Osteoblast (primary cell): ENCODE measurements at regions not wholly inside any gene's neighbourhood (a gene's known extent, or its start where the extent isn't known, plus 50 kb on each side); places are given as distances from the start of the nearest gene placed in this dataset.

ENCODE experiments used
- DNase-seq: peaks from one replicate; pipeline ENCODE4 v3.0.0; 2011; ENCODE audit warnings: low spot score, mixed read lengths; ENCODE audit not compliant: insufficient read length; ENCODE audit errors: missing footprints
- H2AFZ ChIP-seq: 2 replicates; pipeline ENCODE4 v1.6.0; 2011; ENCODE audit warnings: mild to moderate bottlenecking, low read length
- H3K27ac ChIP-seq: 2 replicates; pipeline ENCODE4 v1.5.1; 2011; ENCODE audit warnings: mild to moderate bottlenecking, low read depth, low read length, moderate library complexity
- H3K27me3 ChIP-seq: 2 replicates; pipeline ENCODE4 v1.6.0; 2012; ENCODE audit warnings: mild to moderate bottlenecking, control low read depth, inconsistent platforms, low read length, moderate library complexity; ENCODE audit not compliant: insufficient read depth
- H3K36me3 ChIP-seq: 2 replicates; pipeline ENCODE4 v1.5.1; 2011; ENCODE audit warnings: mild to moderate bottlenecking, low read length, control low read depth, moderate library complexity; ENCODE audit not compliant: insufficient read depth
- H3K4me1 ChIP-seq: 2 replicates; pipeline ENCODE4 v1.5.1; 2011; ENCODE audit warnings: mild to moderate bottlenecking, low read length, control low read depth, moderate library complexity; ENCODE audit not compliant: insufficient read depth
- H3K4me2 ChIP-seq: 2 replicates; pipeline ENCODE4 v1.6.0; 2011; ENCODE audit warnings: mild to moderate bottlenecking, low read length; ENCODE audit not compliant: insufficient read depth
- H3K4me3 ChIP-seq: fragments of 200-600 bp; sonication (generic); 3 replicates; pipeline ENCODE4 v1.5.1; 2012; ENCODE audit warnings: mild to moderate bottlenecking, low read length, inconsistent platforms; ENCODE audit not compliant: insufficient read depth
- H3K79me2 ChIP-seq: 2 replicates; pipeline ENCODE4 v1.6.0; 2012; ENCODE audit warnings: mild to moderate bottlenecking, low read length, control low read depth, inconsistent platforms; ENCODE audit not compliant: insufficient read depth
- H3K9me3 ChIP-seq: 2 replicates; pipeline ENCODE4 v1.5.1; 2011; ENCODE audit warnings: low read depth, low read length, control low read depth
- H4K20me1 ChIP-seq: 2 replicates; pipeline ENCODE4 v1.6.0; 2012; ENCODE audit warnings: mild to moderate bottlenecking, low read length, control low read depth; ENCODE audit not compliant: insufficient read depth
- TF ChIP-seq, protein P1 (sequence below): IDR thresholded peaks from 2 replicates; pipeline ENCODE4 v1.5.1; 2011; ENCODE audit warnings: mild to moderate bottlenecking, low read depth, low read length, moderate library complexity; ENCODE audit errors: extremely low read depth

DNA sequence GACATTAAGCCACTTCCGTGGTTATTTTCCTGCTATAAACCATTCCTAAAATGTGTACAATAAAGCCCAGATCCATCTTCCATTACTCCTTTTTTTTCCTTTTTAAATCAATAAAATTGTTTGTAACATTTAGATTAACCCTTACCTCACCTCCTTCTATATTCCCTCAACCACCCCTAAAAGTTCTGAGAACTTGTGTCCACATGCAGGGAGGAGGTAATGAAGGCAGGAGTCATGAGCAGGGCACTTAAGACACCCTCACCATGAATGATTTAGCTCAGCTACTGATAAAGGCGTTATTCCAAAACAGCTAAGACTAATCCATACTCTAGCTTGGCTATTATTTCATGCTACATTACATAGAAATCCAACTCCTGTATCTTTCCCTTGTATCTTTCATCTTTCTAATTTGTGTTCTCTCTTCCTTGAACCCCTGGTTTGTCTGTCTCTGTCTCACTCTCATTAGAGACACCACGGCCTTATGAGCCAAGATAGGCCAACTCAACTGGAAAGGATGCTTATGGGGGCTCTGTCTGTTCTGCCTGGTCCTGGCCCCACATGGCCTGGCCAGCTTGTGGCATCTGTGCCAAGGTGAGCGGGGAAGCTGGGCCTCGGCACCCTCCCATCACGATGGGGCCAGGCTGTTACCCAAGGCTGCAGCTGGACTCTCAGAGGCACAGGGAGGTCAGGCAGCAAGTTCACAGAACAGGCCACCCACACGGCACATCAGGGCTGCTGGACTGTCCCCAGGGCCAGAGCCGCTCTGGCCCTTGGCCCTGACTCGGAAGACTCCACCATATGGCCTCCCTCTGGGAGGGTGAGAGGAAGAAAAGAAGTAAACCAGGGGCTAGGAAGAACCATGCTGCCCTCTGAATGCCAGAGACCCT lies 294.4 kb downstream of the SOX9 start:
- Histone ChIP-seq H3K79me2 (no peaks in the 10 kb centered on the region), H3K27ac (no peak overlapping the region)

DNA sequence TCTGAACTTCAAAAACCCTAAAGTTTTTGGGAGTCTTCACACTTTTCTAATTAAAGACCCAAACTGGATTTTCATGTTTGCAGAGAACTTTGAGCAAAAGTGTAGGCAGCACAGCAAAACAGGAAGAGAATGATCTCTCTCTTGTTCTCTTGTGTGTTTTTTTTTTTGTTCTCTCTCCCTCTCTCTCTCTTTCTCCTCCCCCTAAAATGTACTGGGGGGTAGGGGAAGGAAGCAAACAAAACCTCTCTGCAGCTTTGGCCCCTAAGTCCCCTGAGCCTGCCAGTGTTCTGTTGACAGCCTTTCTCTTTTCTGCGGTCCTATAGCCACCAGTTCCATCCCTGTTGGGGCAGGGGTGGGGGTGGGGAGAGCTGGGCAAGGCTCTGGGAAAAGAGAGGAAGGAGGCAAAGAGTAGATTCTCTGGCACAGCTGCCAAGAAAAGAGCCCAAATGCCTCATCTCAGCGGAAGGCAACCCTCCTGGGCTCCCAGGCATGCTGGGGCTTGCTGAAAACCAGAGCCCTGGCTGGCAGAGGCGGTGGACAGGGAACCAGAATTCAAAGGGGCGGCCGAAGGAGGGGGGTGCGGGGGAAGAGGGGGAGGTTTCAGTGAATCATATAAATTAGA lies 295.3 kb downstream of the SOX9 start:
- Histone ChIP-seq H3K4me2 (no peak overlapping the region), H2AFZ (no peak overlapping the region)

More for the DNA sequence above, 294.4 kb downstream of the SOX9 start:
- no peak overlapping the region for H2AFZ ChIP-seq
- H3K9me3 ChIP-seq, result peaks cover 2% of the 10 kb centered on the region
- TF ChIP-seq, protein P1, sequence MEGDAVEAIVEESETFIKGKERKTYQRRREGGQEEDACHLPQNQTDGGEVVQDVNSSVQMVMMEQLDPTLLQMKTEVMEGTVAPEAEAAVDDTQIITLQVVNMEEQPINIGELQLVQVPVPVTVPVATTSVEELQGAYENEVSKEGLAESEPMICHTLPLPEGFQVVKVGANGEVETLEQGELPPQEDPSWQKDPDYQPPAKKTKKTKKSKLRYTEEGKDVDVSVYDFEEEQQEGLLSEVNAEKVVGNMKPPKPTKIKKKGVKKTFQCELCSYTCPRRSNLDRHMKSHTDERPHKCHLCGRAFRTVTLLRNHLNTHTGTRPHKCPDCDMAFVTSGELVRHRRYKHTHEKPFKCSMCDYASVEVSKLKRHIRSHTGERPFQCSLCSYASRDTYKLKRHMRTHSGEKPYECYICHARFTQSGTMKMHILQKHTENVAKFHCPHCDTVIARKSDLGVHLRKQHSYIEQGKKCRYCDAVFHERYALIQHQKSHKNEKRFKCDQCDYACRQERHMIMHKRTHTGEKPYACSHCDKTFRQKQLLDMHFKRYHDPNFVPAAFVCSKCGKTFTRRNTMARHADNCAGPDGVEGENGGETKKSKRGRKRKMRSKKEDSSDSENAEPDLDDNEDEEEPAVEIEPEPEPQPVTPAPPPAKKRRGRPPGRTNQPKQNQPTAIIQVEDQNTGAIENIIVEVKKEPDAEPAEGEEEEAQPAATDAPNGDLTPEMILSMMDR, result no peak
- H3K27me3 ChIP-seq, result no peaks in the 10 kb centered on the region
- no peak overlapping the region for H3K4me3 ChIP-seq
- H3K4me2 ChIP-seq, result no peak overlapping the region
- H3K36me3 ChIP-seq, result no peaks in the 10 kb centered on the region
- peaks cover 17% of the 10 kb centered on the region for H3K4me1 ChIP-seq
- no peak for DNase-seq
- no peaks in the 10 kb centered on the region for H4K20me1 ChIP-seq

DNA sequence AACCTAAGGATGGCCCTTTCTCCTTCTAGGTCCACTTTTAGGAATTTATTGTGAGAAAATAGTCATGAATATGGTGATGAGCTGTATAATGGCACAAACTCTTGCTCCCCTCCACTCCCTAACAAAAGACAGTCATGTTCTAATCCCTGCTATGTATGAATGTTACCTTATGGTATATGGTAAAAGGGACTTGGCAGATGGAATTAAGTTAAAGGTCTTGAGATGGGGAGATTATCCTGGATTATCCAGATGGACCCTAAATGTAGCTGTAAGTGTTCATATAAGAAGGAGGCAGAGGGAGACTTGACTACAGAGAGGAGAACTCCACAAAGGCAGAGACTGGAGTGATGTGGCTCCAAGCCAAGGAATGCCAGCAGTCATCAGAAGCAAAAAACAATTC lies 296.1 kb downstream of the SOX9 start:
- peaks cover 2% of the 10 kb centered on the region for H3K9me3 ChIP-seq
- H3K36me3 ChIP-seq, result no peaks in the 10 kb centered on the region
- H3K4me2 ChIP-seq, result peak overlapping the region; percentile 35
- H3K79me2 ChIP-seq, result no peaks in the 10 kb centered on the region
- H3K4me3 ChIP-seq, result no peak overlapping the region
- H4K20me1 ChIP-seq, result no peaks in the 10 kb centered on the region
- peak overlapping the region; percentile 18 for H3K27ac ChIP-seq
- no peak for DNase-seq
- peaks cover 29% of the 10 kb centered on the region for H3K4me1 ChIP-seq
- TF ChIP-seq, protein P1, result no peak
- H2AFZ ChIP-seq, result no peak overlapping the region
- H3K27me3 ChIP-seq, result no peaks in the 10 kb centered on the region

More for the DNA sequence above, 295.3 kb downstream of the SOX9 start:
- Histone ChIP-seq H3K27me3 (no peaks in the 10 kb centered on the region), H3K4me3 (no peak overlapping the region), H3K36me3 (no peaks in the 10 kb centered on the region), H3K27ac (no peak overlapping the region), H3K4me1 (peaks cover 25% of the 10 kb centered on the region), H3K9me3 (peaks cover 2% of the 10 kb centered on the region), H3K79me2 (no peaks in the 10 kb centered on the region), H4K20me1 (no peaks in the 10 kb centered on the region)
- DNase-seq, result peak; percentile 92
- TF ChIP-seq, protein P1, result no peak

DNA sequence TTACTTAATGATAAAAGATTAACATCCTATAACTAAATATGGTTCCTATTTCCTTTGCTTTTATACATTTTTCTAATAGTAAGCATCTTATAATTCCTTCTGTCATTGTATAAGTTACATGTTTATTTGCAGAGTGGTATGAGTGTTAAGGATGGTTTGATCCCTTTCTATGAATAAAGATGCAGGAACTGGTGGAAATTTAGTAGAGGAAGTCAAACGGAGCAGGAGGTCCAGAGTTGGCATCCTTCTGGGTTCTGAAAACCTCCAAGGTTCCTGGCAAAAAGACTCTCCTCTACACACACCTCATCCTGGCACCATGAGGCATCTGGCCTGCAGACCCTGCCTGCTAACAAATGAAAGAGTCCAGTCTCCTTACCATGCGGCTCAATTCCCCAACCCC lies 296.8 kb downstream of the SOX9 start:
- Histone ChIP-seq H3K4me1 (peaks cover 35% of the 10 kb centered on the region), H3K79me2 (no peaks in the 10 kb centered on the region), H4K20me1 (no peaks in the 10 kb centered on the region), H3K9me3 (peaks cover 2% of the 10 kb centered on the region), H3K4me3 (no peak overlapping the region), H3K36me3 (no peaks in the 10 kb centered on the region), H3K4me2 (no peak overlapping the region), H3K27me3 (no peaks in the 10 kb centered on the region), H3K27ac (no peak overlapping the region), H2AFZ (no peak overlapping the region)
- TF ChIP-seq, protein P1, result no peak
- no peak for DNase-seq
